NCI-H774 (cell line): ENCODE measurements at regions not wholly inside any gene's neighbourhood (a gene's known extent, or its start where the extent isn't known, plus 50 kb on each side); places are given as distances from the start of the nearest gene placed in this dataset.

Source experiments
- DNase-seq: peaks from one replicate; lab custom pipeline; 2025; lab: John Stamatoyannopoulos, UW

- no peak for DNase-seq
These were observed 233.7 kb downstream of the IBTK start for GRCh38 chr6:82013561-82014530.

- peak; percentile 78 for DNase-seq
These were observed 241.4 kb downstream of the IBTK start for GRCh38 chr6:82006027-82006738.

GRCh38 chr6:82000551-82000950, 247.0 kb downstream of the IBTK start:
- no peak for DNase-seq

GRCh38 chr6:81999826-82000225, 247.3 kb upstream of the TENT5A start:
- DNase-seq, result no peak

GRCh38 chr6:81999270-81999669, 246.8 kb upstream of the TENT5A start:
- no peak for DNase-seq

GRCh38 chr6:81998432-81998831, 246.0 kb upstream of the TENT5A start:
- DNase-seq, result no peak

GRCh38 chr6:81997090-81997926, 244.8 kb upstream of the TENT5A start:
- DNase-seq, result no peak

- no peak for DNase-seq
These were observed 243.9 kb upstream of the TENT5A start for GRCh38 chr6:81996414-81996813.

- DNase-seq, result no peak
These were observed 243.2 kb upstream of the TENT5A start for GRCh38 chr6:81995548-81996289.

- no peak for DNase-seq
These were observed 236.4 kb upstream of the TENT5A start for GRCh38 chr6:81988871-81989270.

- no peak for DNase-seq
These were observed 236.0 kb upstream of the TENT5A start for GRCh38 chr6:81988446-81988845.

- DNase-seq, result no peak
These were observed 234.8 kb upstream of the TENT5A start for GRCh38 chr6:81987293-81987692.

GRCh38 chr6:81985191-81985590, 232.7 kb upstream of the TENT5A start:
- DNase-seq, result no peak

- no peak for DNase-seq
These were observed 232.1 kb upstream of the TENT5A start for GRCh38 chr6:81984599-81984998.

GRCh38 chr6:81981812-81982211, 229.3 kb upstream of the TENT5A start:
- no peak for DNase-seq

- no peak for DNase-seq
These were observed 227.3 kb upstream of the TENT5A start for GRCh38 chr6:81979767-81980166.

- no peak for DNase-seq
These were observed 226.8 kb upstream of the TENT5A start for GRCh38 chr6:81979329-81979728.

GRCh38 chr6:81978230-81978629, 225.7 kb upstream of the TENT5A start:
- DNase-seq, result no peak

- DNase-seq, result no peak
These were observed 225.0 kb upstream of the TENT5A start for GRCh38 chr6:81977486-81977885.

GRCh38 chr6:81969814-81970213, 217.3 kb upstream of the TENT5A start:
- DNase-seq, result no peak

- no peak for DNase-seq
These were observed 216.5 kb upstream of the TENT5A start for GRCh38 chr6:81969011-81969410.

- no peak for DNase-seq
These were observed 214.5 kb upstream of the TENT5A start for GRCh38 chr6:81966968-81967367.
